IPS-15b (cell line): ENCODE measurements at regions not wholly inside any gene's neighbourhood (a gene's known extent, or its start where the extent isn't known, plus 50 kb on each side); places are given as distances from the start of the nearest gene placed in this dataset.

Experiments
- H3K27me3 ChIP-seq: one replicate; pipeline ENCODE4 v1.6.1; 2013; ENCODE audit warnings: low read length; ENCODE audit not compliant: control insufficient read depth, insufficient read depth
- H3K36me3 ChIP-seq: one replicate; pipeline ENCODE4 v1.6.1; 2013; ENCODE audit warnings: low read length; ENCODE audit not compliant: control insufficient read depth, insufficient read depth
- H3K4me1 ChIP-seq: one replicate; pipeline ENCODE4 v1.6.1; 2013; ENCODE audit warnings: mild to moderate bottlenecking, low read length; ENCODE audit not compliant: control insufficient read depth, insufficient read depth
- H3K4me3 ChIP-seq: one replicate; pipeline ENCODE4 v1.5.1; 2013; ENCODE audit warnings: low read depth, low read length
- H3K9ac ChIP-seq: one replicate; pipeline ENCODE4 v1.6.1; 2013; ENCODE audit warnings: low read depth, mild to moderate bottlenecking, low read length
- H3K9me3 ChIP-seq: one replicate; pipeline ENCODE4 v1.6.1; 2013; ENCODE audit warnings: mild to moderate bottlenecking, low read length; ENCODE audit not compliant: control insufficient read depth, insufficient read depth

DNA sequence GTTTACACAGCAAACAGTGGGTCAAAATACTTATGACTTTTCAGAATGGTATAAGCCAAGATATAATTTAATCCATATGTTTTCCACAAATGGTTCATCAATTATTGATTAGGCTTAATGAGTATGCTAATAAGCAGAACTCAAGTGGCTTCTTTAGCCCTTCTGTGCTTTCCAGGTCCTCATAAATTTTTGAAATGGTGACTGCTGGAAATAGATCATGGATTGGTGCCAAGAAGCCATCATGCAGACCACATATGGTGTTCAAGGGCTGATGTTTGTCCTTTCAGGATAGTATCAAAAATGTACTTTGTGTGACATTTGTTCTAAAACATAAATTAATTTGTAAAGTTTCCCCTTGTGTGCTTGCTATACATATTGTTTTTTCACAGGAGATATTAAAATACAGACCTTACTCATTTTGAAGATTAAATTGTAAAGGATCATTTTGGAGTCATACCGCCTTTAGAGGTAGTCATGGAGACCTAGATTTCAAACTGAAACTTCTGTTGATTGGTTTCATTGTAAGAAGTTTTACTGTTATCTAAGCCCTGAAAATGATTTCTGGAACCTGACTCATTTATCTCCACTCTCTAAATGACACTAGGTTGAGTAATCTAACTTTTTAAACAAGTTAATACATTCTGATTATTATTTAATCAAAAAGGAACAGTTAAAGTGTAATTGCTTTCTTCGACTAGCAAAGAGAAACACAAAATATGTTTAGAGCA is 507.9 kb downstream of the PLA2G4A start:
- Histone ChIP-seq H3K9ac (no peak overlapping the region), H3K4me1 (no peaks in the 10 kb centered on the region), H3K9me3 (no peaks in the 10 kb centered on the region), H3K36me3 (no peaks in the 10 kb centered on the region), H3K27me3 (no peaks in the 10 kb centered on the region), H3K4me3 (no peak overlapping the region)

DNA sequence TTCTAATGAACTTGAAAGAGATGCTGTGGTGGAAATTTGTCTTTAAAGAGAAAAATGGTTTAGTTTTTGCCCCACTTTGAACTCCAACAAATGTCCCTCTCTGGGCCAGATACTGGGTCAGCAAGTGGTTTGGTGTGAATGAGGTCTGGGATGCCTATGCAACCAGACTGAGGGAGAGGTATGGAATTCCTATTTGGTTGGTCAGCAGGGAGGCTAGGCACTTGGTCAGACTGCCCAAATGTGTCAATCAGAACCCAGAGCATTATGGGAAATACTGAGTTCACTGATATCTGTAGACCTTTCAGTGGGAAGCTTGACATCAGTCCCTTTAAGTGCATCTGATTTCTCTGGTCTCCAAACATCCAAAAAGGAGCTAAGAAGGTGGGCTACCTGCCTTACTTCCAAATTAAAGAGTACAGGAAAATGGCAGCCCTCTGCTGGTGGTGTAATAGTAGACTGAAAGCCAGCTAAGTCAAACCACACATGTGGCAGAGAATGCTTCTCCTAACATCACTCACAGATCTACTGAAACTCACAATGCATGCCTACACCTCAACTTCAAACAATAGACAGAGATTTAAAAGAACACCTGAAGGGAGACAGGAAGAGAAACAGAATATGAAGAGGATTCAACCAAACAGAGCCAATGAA is 510.1 kb downstream of the PLA2G4A start:
- Histone ChIP-seq H3K4me3 (no peak overlapping the region), H3K9me3 (no peaks in the 10 kb centered on the region), H3K36me3 (no peaks in the 10 kb centered on the region), H3K9ac (no peak overlapping the region), H3K27me3 (no peaks in the 10 kb centered on the region), H3K4me1 (no peaks in the 10 kb centered on the region)

DNA sequence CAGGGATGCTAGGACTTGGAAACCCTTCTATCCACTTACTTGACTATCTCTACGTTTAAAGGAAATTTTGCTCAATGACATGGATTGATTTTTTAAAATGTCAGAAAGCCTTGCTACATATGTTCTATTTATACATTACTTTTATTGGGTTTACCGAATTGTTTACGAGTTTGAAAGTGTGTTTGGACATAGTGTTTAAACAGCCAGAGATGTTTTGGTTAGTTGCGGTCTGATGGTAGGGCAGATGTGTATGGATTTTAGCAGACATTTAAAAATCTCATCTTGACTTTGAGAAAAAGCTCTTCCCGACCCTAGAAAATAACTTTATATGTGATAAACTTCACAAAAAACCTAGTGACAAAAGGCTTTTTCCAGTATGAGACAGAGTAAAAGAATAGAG is 513.7 kb downstream of the PLA2G4A start:
- Histone ChIP-seq H3K27me3 (no peaks in the 10 kb centered on the region), H3K36me3 (no peaks in the 10 kb centered on the region), H3K9ac (no peak overlapping the region), H3K4me3 (no peak overlapping the region), H3K9me3 (no peaks in the 10 kb centered on the region), H3K4me1 (no peaks in the 10 kb centered on the region)

DNA sequence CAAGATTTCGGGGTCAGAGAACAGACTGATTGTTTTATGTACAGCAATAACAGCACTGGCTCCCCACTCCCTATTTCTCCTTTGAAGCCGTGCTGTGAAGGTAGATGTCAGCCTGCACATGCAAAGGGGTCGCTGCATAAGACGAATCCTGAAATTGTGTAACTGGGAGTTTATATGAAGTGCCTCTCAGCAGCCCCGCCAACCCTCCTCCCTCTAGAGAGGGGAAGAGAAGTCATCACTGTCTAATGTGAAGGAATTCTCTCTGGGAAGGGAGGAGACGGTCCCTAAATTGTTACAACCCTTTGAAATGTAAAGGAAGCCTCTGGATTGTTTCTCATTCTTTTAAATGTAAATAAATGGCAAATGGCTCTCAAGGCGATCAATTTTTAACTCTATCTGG is 545.3 kb downstream of the PLA2G4A start:
- Histone ChIP-seq H3K36me3 (no peaks in the 10 kb centered on the region), H3K4me1 (peaks cover 16% of the 10 kb centered on the region), H3K27me3 (no peaks in the 10 kb centered on the region), H3K9ac (no peak overlapping the region), H3K4me3 (no peak overlapping the region), H3K9me3 (no peaks in the 10 kb centered on the region)

DNA sequence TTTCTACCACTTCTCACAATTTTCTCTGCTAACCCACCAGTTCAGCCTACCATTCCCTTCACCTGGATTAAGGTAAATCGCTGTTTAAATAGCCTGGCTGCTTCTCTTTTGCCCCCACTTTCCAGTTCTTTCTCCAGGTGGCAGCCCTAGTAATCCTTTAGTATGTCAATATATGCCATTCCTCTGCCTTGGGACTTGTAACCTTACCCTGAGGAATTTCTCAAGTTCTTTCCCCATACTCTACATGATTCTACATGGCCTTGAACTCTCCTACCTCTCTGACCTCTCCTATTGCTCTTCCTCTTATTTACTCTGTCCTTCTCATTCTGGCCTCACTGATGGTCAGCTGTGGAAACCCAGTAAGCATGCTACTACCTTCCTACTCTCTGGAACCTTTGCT is 546.0 kb downstream of the PLA2G4A start:
- no peaks in the 10 kb centered on the region for H3K9me3 ChIP-seq
- H3K9ac ChIP-seq: no peak overlapping the region
- peaks cover 16% of the 10 kb centered on the region for H3K4me1 ChIP-seq
- H3K27me3 ChIP-seq: no peaks in the 10 kb centered on the region
- H3K36me3 ChIP-seq: no peaks in the 10 kb centered on the region
- H3K4me3 ChIP-seq: no peak overlapping the region

DNA sequence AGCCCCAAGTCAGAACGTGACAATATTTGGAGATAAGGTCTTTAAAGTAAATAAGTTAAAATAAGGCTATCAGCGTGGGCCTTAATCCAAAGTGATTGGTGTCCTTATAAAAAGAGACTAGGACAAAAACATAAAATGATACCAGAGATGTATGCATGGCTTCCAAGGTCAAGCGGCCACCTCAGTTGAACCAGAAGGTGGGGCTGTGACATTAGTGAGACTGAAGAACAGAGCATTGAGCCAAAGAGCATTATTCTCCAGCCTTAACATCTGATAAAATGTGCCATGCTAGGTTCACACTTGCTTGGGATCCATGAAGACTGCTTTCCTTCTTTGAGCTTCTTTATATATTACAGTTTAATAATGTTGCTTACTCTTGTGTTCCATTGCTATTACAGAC is 554.6 kb downstream of the PLA2G4A start:
- H3K4me1 ChIP-seq: no peaks in the 10 kb centered on the region
- no peak overlapping the region for H3K9ac ChIP-seq
- no peak overlapping the region for H3K4me3 ChIP-seq
- no peaks in the 10 kb centered on the region for H3K36me3 ChIP-seq
- H3K9me3 ChIP-seq: no peaks in the 10 kb centered on the region
- no peaks in the 10 kb centered on the region for H3K27me3 ChIP-seq

DNA sequence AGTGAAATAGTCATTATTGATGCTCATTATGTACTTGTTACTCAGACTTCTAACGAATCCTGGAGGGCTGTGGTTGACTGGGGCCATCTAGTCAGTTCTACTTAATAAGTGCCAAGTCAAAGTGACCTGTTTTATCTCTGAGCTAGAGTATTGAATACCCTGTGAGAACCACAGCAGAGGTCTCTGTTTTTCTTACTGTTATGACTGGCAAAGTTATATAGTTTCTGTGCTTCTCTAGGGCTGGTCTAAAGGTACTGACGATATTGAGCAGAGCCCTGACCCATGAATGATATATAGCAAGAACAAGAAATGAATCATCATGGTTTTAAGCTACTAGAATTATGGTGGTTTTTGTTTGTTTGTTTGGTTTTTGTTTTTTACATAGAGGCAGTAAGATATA is 555.8 kb downstream of the PLA2G4A start:
- H3K4me1 ChIP-seq: no peaks in the 10 kb centered on the region
- H3K27me3 ChIP-seq: no peaks in the 10 kb centered on the region
- H3K4me3 ChIP-seq: no peak overlapping the region
- H3K36me3 ChIP-seq: no peaks in the 10 kb centered on the region
- H3K9ac ChIP-seq: no peak overlapping the region
- H3K9me3 ChIP-seq: no peaks in the 10 kb centered on the region

DNA sequence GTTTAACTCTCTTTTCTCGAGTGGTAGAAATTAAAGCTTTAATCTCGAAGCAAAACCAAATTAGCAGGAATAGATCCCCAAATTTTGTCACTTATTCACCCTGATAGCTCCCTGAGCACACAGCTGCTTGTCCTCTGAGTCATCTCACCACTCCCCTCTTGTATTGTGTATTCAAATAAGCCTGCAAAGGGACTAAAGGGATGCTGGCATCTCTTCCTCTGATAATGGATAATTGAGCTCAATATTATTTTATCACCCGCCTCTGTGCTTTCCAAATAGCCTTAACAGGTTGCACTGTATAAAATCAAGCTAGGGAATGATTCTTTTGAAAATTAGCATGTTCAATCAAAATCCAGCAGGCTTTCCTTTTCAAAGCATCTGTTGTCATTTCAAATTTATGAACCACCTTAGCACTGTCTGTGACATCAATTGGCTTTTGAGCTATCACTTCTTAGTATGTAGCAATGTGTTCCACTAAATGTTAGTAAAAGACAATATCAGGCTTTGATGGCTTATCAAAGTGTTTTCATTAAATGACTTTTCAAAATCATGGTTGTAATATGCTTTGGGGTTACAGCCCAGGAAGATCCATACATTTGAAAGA is 561.6 kb downstream of the PLA2G4A start:
- H3K4me1 ChIP-seq: peaks cover 8% of the 10 kb centered on the region
- no peaks in the 10 kb centered on the region for H3K9me3 ChIP-seq
- no peaks in the 10 kb centered on the region for H3K36me3 ChIP-seq
- H3K9ac ChIP-seq: no peak overlapping the region
- no peaks in the 10 kb centered on the region for H3K27me3 ChIP-seq
- H3K4me3 ChIP-seq: no peak overlapping the region

DNA sequence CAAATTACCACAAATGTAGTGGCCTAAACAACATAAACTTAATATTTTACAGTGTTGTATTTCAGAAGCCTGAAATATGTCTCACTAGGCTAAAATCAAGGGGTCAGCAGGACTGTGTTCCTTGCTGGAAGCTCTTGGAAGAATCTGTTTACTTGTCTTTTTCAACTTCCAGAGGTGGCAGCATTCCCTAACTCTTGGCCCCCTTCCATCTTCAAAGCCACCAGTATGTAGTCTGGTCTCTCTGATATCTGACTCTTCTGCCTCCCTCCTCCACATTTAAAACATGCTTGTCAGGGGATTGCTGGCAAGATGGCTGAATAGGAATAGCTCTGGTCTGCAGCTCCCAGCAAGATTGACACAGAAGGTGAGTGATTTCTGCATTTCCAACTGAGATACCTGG is 567.5 kb downstream of the PLA2G4A start:
- Histone ChIP-seq H3K4me1 (peaks cover 5% of the 10 kb centered on the region), H3K9me3 (no peaks in the 10 kb centered on the region), H3K36me3 (no peaks in the 10 kb centered on the region), H3K27me3 (no peaks in the 10 kb centered on the region), H3K9ac (no peak overlapping the region), H3K4me3 (no peak overlapping the region)

DNA sequence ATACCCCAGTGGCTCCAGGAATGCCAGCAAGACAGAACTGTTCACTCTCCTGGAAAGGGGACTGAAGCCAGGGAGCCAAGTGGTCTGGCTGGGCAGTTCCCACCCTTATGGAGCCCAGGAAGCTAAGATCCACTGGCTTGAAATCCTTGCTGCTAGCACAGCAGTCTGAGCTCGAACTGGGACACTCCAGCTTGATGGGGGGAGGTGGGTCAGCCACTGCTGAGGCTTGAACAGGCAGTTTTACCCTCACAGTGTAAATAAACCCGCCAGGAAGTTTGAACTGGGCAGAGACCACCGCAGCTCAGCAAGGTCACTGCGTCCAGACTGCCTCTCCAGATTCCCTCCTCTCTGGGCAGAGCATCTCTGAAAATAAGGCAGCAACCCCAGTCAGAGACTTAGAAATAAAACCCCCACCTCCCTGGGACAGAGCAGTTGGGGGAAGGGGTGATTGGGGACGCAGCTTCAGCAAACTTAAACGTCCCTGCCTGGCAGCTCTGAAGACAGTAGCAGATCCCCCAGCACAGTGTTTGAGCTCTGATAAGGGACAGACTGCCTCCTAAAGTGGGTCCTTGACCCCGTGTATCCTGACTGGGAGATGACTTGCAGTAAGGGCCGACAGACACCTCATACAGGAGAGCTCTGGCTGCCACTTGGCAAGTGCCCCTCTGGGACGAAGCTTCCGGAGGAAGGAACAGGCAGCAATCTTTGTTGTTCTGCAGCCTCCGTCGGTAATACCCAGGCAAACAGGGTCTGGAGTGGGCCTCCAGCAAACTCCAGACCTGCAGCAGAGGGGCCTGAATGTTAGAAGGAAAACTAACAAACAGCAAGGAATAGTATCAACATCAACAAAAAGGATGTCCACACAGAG is 568.4 kb downstream of the PLA2G4A start:
- H3K4me3 ChIP-seq: no peak overlapping the region
- H3K9me3 ChIP-seq: no peaks in the 10 kb centered on the region
- H3K36me3 ChIP-seq: no peaks in the 10 kb centered on the region
- no peak overlapping the region for H3K9ac ChIP-seq
- no peaks in the 10 kb centered on the region for H3K27me3 ChIP-seq
- H3K4me1 ChIP-seq: peaks cover 5% of the 10 kb centered on the region

DNA sequence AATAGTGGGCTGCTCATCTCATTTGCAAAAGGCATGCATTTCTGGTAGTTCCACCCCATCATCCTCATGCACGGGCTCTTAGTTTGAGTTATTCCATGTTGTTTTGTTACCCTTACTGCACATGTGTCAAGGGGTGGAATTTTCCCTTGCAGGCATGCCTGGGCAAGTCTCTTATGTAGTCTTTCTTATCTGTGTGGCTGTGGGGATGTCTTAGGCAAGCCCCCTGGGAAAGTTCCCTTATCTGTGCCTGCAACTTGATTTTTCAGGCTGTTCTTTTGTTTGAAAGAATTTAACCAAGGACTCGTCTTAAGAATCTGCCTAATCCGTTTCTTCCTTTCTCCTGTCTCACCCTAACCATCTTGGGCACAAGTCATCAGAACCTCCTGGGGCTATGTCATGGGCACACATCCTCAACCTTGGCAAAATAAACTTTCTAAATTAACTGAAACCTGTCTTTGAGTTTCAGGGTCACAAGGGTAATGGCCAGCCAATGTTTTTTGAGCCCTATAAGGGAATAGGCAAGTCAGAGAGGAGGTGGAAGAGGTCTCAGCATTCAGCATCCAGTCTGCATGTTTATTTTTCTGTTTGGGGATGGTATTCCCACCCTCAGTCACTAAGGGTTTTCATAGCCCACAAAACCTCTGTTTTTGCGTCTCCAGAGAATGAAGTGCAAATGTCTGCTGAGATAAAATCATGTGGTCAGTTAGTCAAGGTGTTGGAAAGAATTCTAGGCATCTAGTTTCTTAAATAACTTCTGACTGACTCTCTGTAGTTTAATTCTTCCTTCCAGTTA is 579.7 kb downstream of the PLA2G4A start:
- Histone ChIP-seq H3K9me3 (no peaks in the 10 kb centered on the region), H3K4me1 (peaks cover 4% of the 10 kb centered on the region), H3K36me3 (no peaks in the 10 kb centered on the region), H3K27me3 (no peaks in the 10 kb centered on the region), H3K4me3 (no peak overlapping the region), H3K9ac (no peak overlapping the region)
